GM12875 (cell line): ENCODE measurements at regions not wholly inside any gene's neighbourhood (a gene's known extent, or its start where the extent isn't known, plus 50 kb on each side); places are given as distances from the start of the nearest gene placed in this dataset.

Source experiments
- H3K4me3 ChIP-seq: one replicate; pipeline ENCODE4 v1.5.1; 2011; ENCODE audit warnings: low read depth, low read length, control low read depth
- CTCF ChIP-seq: IDR thresholded peaks from 2 replicates; pipeline ENCODE4 v1.5.1; 2011; ENCODE audit warnings: low read depth, mild to moderate bottlenecking, control low read depth, inconsistent platforms, low read length, moderate library complexity, borderline replicate concordance; ENCODE audit not compliant: insufficient read depth

GRCh38 chr2:7515327-7515726, 598.1 kb downstream of the RNF144A start:
- H3K4me3 ChIP-seq, result no peak overlapping the region
- no peak for TF ChIP-seq CTCF

DNA sequence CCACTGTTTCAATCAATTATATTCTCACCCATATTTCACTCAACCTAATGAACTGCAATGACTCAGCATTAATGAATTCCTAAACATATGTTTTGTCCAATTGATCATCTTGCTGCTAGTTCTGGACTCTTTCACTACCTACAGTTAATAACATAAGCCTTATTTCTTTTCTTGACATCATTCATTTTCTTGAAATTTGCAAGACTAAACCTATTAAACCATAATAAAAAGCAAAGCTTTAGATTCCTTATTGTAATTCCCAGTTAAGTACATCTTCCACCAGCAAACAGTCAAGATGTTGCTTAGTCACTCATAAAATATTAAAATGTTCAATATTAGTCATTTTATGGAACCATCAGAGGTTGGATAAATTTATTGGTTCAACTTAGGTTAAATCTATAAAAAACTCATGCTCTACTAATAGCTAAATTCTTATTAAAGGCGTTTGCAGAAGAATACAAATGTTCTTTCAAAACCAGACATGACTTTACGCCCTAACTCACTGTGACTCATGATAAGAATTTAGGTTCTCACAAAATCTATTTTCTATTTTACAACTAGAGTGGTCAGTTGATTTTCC, 599.4 kb downstream of the RNF144A start:
- H3K4me3 ChIP-seq, result no peak overlapping the region
- TF ChIP-seq CTCF, result no peak

GRCh38 chr2:7517088-7517487, 599.9 kb downstream of the RNF144A start:
- no peak overlapping the region for H3K4me3 ChIP-seq
- TF ChIP-seq CTCF, result no peak

DNA sequence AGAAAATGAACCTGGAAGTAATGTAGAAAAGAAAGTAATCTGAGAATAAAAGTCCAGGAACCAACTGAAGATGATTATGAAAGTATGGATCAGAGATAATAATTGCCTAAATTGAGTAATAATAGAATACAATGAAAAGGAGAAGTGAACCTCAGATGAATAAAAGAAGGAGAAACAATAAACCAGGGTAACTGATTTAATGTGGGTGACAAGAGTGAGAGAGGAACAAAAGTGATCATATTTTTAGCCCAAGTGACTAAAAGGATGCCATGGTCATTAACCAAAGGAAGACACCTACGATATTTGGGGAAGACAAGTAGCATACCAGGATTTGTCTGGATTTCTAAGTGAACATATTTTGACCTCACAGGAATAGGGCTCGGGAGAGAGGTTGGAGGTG, 600.6 kb downstream of the RNF144A start:
- no peak overlapping the region for H3K4me3 ChIP-seq

DNA sequence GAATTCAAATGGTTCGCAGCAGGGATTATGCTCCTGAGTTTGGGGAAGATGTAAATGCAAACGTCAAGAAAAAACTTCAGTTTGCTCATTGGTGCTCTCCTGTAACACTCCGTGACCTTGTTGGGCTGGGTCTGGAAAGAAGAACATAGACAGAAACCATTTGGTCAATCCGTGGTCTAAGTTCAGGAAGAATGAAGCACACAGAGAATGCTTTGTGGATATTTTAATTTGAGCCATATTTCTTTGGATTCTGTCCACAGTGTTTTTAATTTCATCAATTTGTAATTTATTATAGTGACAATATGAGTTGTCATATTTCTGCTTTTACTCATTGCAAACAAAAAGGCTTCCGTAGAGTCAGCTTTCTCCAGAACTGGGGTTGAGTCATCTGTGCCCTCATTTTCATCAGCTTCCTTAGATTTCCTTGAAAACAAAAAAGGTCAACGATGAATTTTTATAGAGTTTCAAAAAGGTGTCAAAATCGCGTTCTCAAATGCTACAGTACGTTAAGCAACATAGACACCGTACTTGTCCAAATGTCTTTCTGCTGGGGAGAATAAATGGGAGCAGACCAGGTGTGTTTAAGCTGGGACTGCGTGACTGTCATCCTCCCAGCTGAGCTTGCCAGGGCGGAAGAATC, 606.4 kb downstream of the RNF144A start:
- TF ChIP-seq CTCF, result no peak
- no peak overlapping the region for H3K4me3 ChIP-seq

More for the DNA sequence above, 600.6 kb downstream of the RNF144A start:
- TF ChIP-seq CTCF, result no peak

DNA sequence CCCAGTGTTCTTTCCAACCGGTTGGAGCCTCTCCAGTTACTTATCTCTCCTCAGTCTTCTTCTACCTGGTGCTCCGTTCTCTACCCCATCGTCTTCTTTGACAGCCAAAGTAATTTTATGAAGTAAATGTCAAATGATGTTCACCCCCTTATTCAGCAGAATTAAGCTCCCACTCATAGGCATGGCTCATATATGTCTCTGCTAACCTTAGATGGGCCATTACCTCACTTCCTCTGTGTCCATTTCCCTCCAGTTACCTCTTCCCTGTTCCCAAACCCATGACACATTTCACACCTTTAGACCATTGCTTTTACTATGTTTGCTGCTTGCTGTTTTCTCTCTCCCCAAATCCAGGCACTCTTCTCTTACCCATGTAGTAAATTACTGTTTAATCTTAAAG, 607.0 kb downstream of the RNF144A start:
- TF ChIP-seq CTCF, result no peak
- no peak overlapping the region for H3K4me3 ChIP-seq

DNA sequence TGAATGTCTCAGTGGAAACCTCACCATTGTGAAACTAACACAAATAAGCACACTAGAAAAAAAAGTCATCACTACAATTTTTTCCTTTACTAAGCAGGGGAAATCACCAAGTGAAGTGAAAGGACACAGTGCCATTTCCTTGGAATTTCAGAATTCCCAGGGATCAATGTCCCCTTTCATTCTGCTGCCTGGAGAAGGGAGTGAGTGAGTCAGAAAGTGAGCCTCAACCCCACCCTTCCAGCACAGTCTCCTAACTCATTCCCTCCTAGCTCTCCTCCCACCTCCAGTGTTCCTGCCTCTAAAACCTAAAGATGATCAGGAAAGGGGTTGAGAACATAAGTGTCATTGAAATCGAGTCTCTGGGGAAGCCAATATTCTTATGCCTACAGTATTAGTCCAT, 608.5 kb downstream of the RNF144A start:
- no peak for TF ChIP-seq CTCF
- no peak overlapping the region for H3K4me3 ChIP-seq
